GM23248 (cell line): ENCODE measurements at regions not wholly inside any gene's neighbourhood (a gene's known extent, or its start where the extent isn't known, plus 50 kb on each side); places are given as distances from the start of the nearest gene placed in this dataset.

Source experiments
- DNase-seq: peaks from one replicate; pipeline ENCODE4 v3.0.0-alpha.2; 2015
- H2AFZ ChIP-seq: fragments of 200-600 bp; sonication (generic); 2 replicates; pipeline ENCODE4 v1.6.1; 2016; ENCODE audit warnings: antibody characterized with exemption
- H3F3A ChIP-seq: fragments of 200-600 bp; sonication (generic); 2 replicates; pipeline ENCODE4 v1.6.1; 2016; ENCODE audit warnings: mild to moderate bottlenecking, antibody characterized with exemption, mixed run types; ENCODE audit not compliant: insufficient read depth
- H3K27ac ChIP-seq: fragments of 200-600 bp; sonication (generic); 2 replicates; pipeline ENCODE4 v1.5.1; 2016; ENCODE audit warnings: mild to moderate bottlenecking
- H3K27me3 ChIP-seq: fragments of 200-600 bp; sonication (generic); replicated peaks from 2 replicates; pipeline ENCODE4 v1.6.1; 2016; ENCODE audit warnings: mild to moderate bottlenecking; ENCODE audit not compliant: insufficient read depth
- H3K36me3 ChIP-seq: fragments of 200-600 bp; sonication (generic); 2 replicates; pipeline ENCODE4 v1.6.1; 2016; ENCODE audit warnings: low read depth, mild to moderate bottlenecking
- H3K4me1 ChIP-seq: fragments of 200-600 bp; sonication (generic); 2 replicates; pipeline ENCODE4 v1.6.1; 2016; ENCODE audit warnings: mild to moderate bottlenecking; ENCODE audit not compliant: insufficient read depth
- H3K4me2 ChIP-seq: fragments of 200-600 bp; sonication (generic); one replicate; pipeline ENCODE4 v1.6.1; 2016; ENCODE audit warnings: mild to moderate bottlenecking; ENCODE audit not compliant: unreplicated experiment
- H3K4me3 ChIP-seq: fragments of 200-600 bp; sonication (generic); 2 replicates; pipeline ENCODE4 v1.5.1; 2016; ENCODE audit warnings: mild to moderate bottlenecking
- H3K79me2 ChIP-seq: fragments of 200-600 bp; sonication (generic); 2 replicates; pipeline ENCODE4 v1.6.1; 2016; ENCODE audit warnings: mild to moderate bottlenecking; ENCODE audit not compliant: insufficient read depth
- H3K9ac ChIP-seq: fragments of 200-600 bp; sonication (generic); 2 replicates; pipeline ENCODE4 v1.6.1; 2016; ENCODE audit warnings: mild to moderate bottlenecking
- H3K9me2 ChIP-seq: fragments of 200-600 bp; sonication (generic); 2 replicates; pipeline ENCODE4 v1.6.1; 2016; ENCODE audit warnings: mixed run types, mild to moderate bottlenecking, moderate library complexity; ENCODE audit not compliant: insufficient read depth
- H3K9me3 ChIP-seq: fragments of 200-600 bp; sonication (generic); one replicate; pipeline ENCODE4 v1.6.1; 2017; ENCODE audit warnings: low read depth
- H4K20me1 ChIP-seq: fragments of 200-600 bp; sonication (generic); 2 replicates; pipeline ENCODE4 v1.6.0; 2016; ENCODE audit not compliant: insufficient read depth
- EZH2 ChIP-seq: fragments of 200-600 bp; sonication (generic); IDR thresholded peaks from 2 replicates; pipeline ENCODE4 v1.6.1; 2018; ENCODE audit warnings: antibody characterized with exemption, mild to moderate bottlenecking; ENCODE audit not compliant: insufficient read depth, poor library complexity, severe bottlenecking
- EZH2phosphoT487 ChIP-seq: fragments of 200-600 bp; sonication (generic); IDR thresholded peaks from 2 replicates; pipeline ENCODE4 v1.6.1; 2018; ENCODE audit warnings: antibody characterized with exemption, moderate library complexity, mild to moderate bottlenecking, low read depth; ENCODE audit not compliant: insufficient read depth
- WGBS, 2 experiments: methylation state at CpG; one replicate each; pipeline ENCODE4 v1.1.6; 2015 to 2017; ENCODE audit warnings: low lambda C conversion rate in 2 of 2, low coverage in 1 of 2; ENCODE audit errors: missing lambda C conversion rate in 2 of 2; 5-methylcytosine and 5-hydroxymethylcytosine counted together
- in situ Hi-C: fragments of 300-500 bp; cut with MboI; formaldehyde crosslinking; loops from 2 replicates; pipeline ENCODE4 v1.15.0; 2020

GRCh38 chr5:124924729-124925128 lies 178.3 kb upstream of the ZNF608 start:
- WGBS, 2 experiments, result 94 to 100% methylated on average over 1 of the region's 1 CpG

GRCh38 chr5:124927735-124928134 lies 181.3 kb upstream of the ZNF608 start:
- Histone ChIP-seq H3K4me2 (no peak overlapping the region), H3K27me3 (no peaks in the 10 kb centered on the region), H3K9ac (no peak overlapping the region), H2AFZ (no peak overlapping the region), H3F3A (peaks cover 10% of the 10 kb centered on the region; the same call in 1 of the 2 replicates), H3K36me3 (no peaks in the 10 kb centered on the region), H3K4me1 (0 out of 2 replicates have a peak, but pooled peaks cover 1% of the 10 kb centered on the region), H3K79me2 (no peaks in the 10 kb centered on the region), H3K4me3 (no peak overlapping the region), H4K20me1 (no peaks in the 10 kb centered on the region), H3K9me3 (no peaks in the 10 kb centered on the region), H3K9me2 (no peaks in the 10 kb centered on the region), H3K27ac (no peak overlapping the region)
- peak; percentile 43 for DNase-seq
- TF ChIP-seq EZH2 (no peak), EZH2phosphoT487 (no peak)
- in situ Hi-C loops, result no loop called here
- WGBS, 2 experiments, result 71 to 78% methylated on average over 3 of the region's 3 CpGs

More at GRCh38 chr5:124924729-124925128, 178.3 kb upstream of the ZNF608 start:
- Histone ChIP-seq H3K4me3 (no peak overlapping the region), H3K79me2 (no peaks in the 10 kb centered on the region), H3K27ac (no peak overlapping the region), H3K9me3 (no peaks in the 10 kb centered on the region), H4K20me1 (no peaks in the 10 kb centered on the region), H2AFZ (no peak overlapping the region), H3F3A (peaks cover 10% of the 10 kb centered on the region; the same call in 1 of the 2 replicates), H3K4me1 (no peaks in the 10 kb centered on the region), H3K36me3 (no peaks in the 10 kb centered on the region), H3K4me2 (no peak overlapping the region), H3K27me3 (no peaks in the 10 kb centered on the region), H3K9me2 (no peaks in the 10 kb centered on the region), H3K9ac (no peak overlapping the region)
- no peak for TF ChIP-seq EZH2
- no peak for TF ChIP-seq EZH2phosphoT487
- in situ Hi-C loops, result no loop called here
- no peak for DNase-seq

GRCh38 chr5:124929000-124929399 lies 182.6 kb upstream of the ZNF608 start:
- WGBS, 2 experiments, result 94 to 97% methylated on average over 5 of the region's 5 CpGs

GRCh38 chr5:124932791-124933600 lies 186.6 kb upstream of the ZNF608 start:
- no peaks in the 10 kb centered on the region for H3K9me3 ChIP-seq
- H3K4me1 ChIP-seq, result 0 out of 2 replicates have a peak, but pooled peaks cover 8% of the 10 kb centered on the region
- 3 to 8% methylated on average over 4 of the region's 4 CpGs for WGBS, 2 experiments
- H3K4me3 ChIP-seq, result no peak overlapping the region
- no peak overlapping the region for H3K9ac ChIP-seq
- no peak for TF ChIP-seq EZH2phosphoT487
- TF ChIP-seq EZH2, result no peak
- no peaks in the 10 kb centered on the region for H3K27me3 ChIP-seq
- H3K9me2 ChIP-seq, result no peaks in the 10 kb centered on the region
- no peaks in the 10 kb centered on the region for H4K20me1 ChIP-seq
- no peaks in the 10 kb centered on the region for H3K79me2 ChIP-seq
- no peaks in the 10 kb centered on the region for H3K36me3 ChIP-seq
- no peak overlapping the region for H2AFZ ChIP-seq
- peaks cover 8% of the 10 kb centered on the region; the same call in 1 of the 2 replicates for H3F3A ChIP-seq
- H3K27ac ChIP-seq, result no peak overlapping the region
- peak; percentile 54 for DNase-seq
- in situ Hi-C loops, result no loop called here
- no peak overlapping the region for H3K4me2 ChIP-seq

More at GRCh38 chr5:124929000-124929399, 182.6 kb upstream of the ZNF608 start:
- H3K4me3 ChIP-seq, result no peak overlapping the region
- no peak overlapping the region for H3K4me2 ChIP-seq
- no peak for DNase-seq
- H3K4me1 ChIP-seq, result 0 out of 2 replicates have a peak, but pooled peaks cover 8% of the 10 kb centered on the region
- no peaks in the 10 kb centered on the region for H3K36me3 ChIP-seq
- no peaks in the 10 kb centered on the region for H4K20me1 ChIP-seq
- H3K9ac ChIP-seq, result no peak overlapping the region
- no peak overlapping the region for H2AFZ ChIP-seq
- H3K27me3 ChIP-seq, result no peaks in the 10 kb centered on the region
- no peaks in the 10 kb centered on the region for H3K79me2 ChIP-seq
- TF ChIP-seq EZH2phosphoT487 (no peak), EZH2 (no peak)
- H3K9me2 ChIP-seq, result no peaks in the 10 kb centered on the region
- H3K27ac ChIP-seq, result no peak overlapping the region
- in situ Hi-C loops, result no loop called here
- H3K9me3 ChIP-seq, result no peaks in the 10 kb centered on the region
- peaks cover 15% of the 10 kb centered on the region; the same call in 1 of the 2 replicates for H3F3A ChIP-seq
